ENCODE measurements at regions not wholly inside any gene's neighbourhood (a gene's known extent, or its start where the extent isn't known, plus 50 kb on each side); places are given as distances from the start of the nearest gene placed in this dataset.

GRCh38 chr6:165843568-165844113 is 180.6 kb upstream of the PDE10A start:
- H3K4me3 ChIP-seq: no peak overlapping the region
- DNase-seq: no peak
- intact Hi-C loops (cut with DNase I): no loop called here
- TF ChIP-seq POLR2A (IDR thresholded peaks at IDR 0.05) (no peak), EP300 (IDR thresholded peaks at IDR 0.05) (no peak), POLR2AphosphoS5 (IDR thresholded peaks at IDR 0.05) (no peak)
- TF ChIP-seq, protein P1, sequence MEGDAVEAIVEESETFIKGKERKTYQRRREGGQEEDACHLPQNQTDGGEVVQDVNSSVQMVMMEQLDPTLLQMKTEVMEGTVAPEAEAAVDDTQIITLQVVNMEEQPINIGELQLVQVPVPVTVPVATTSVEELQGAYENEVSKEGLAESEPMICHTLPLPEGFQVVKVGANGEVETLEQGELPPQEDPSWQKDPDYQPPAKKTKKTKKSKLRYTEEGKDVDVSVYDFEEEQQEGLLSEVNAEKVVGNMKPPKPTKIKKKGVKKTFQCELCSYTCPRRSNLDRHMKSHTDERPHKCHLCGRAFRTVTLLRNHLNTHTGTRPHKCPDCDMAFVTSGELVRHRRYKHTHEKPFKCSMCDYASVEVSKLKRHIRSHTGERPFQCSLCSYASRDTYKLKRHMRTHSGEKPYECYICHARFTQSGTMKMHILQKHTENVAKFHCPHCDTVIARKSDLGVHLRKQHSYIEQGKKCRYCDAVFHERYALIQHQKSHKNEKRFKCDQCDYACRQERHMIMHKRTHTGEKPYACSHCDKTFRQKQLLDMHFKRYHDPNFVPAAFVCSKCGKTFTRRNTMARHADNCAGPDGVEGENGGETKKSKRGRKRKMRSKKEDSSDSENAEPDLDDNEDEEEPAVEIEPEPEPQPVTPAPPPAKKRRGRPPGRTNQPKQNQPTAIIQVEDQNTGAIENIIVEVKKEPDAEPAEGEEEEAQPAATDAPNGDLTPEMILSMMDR (IDR thresholded peaks at IDR 0.05): no peak
- WGBS, 2 donors: 69 to 80% methylated on average over 11 of the region's 11 CpGs
- no peaks in the 10 kb centered on the region for H3K36me3 ChIP-seq
- H3K27me3 ChIP-seq: no peaks in the 10 kb centered on the region
- no peaks in the 10 kb centered on the region for H3K9me3 ChIP-seq
- H3K4me1 ChIP-seq: peaks cover 0 to 18% (median 12%) of the 10 kb centered on the region in 4 donors
- H3K27ac ChIP-seq: no peak overlapping the region

- 13 to 39% methylated on average over 5 of the region's 5 CpGs for WGBS, 2 donors
- no peak overlapping the region for H3K27ac ChIP-seq
- no peaks in the 10 kb centered on the region for H3K9me3 ChIP-seq
- intact Hi-C loops (cut with DNase I): no loop called here
- H3K36me3 ChIP-seq: no peaks in the 10 kb centered on the region
- TF ChIP-seq, protein P1 (IDR thresholded peaks at IDR 0.05): no peak
- TF ChIP-seq EP300 (IDR thresholded peaks at IDR 0.05) (no peak), POLR2A (IDR thresholded peaks at IDR 0.05) (no peak)
- no peaks in the 10 kb centered on the region for H3K27me3 ChIP-seq
- H3K4me1 ChIP-seq: peaks cover 0 to 18% (median 12%) of the 10 kb centered on the region in 4 donors
- DNase-seq: no peak
- H3K4me3 ChIP-seq: no peak overlapping the region
These were observed 180.1 kb upstream of the PDE10A start for GRCh38 chr6:165843121-165843520.

- no peak overlapping the region for H3K27ac ChIP-seq
- TF ChIP-seq POLR2AphosphoS5 (IDR thresholded peaks at IDR 0.05) (no peak), EP300 (IDR thresholded peaks at IDR 0.05) (no peak), POLR2A (IDR thresholded peaks at IDR 0.05) (no peak)
- TF ChIP-seq, protein P1 (IDR thresholded peaks at IDR 0.05): no peak
- no peak for DNase-seq
- H3K27me3 ChIP-seq: no peaks in the 10 kb centered on the region
- intact Hi-C loops (cut with DNase I): no loop called here
- H3K4me1 ChIP-seq: peaks cover 0 to 18% (median 12%) of the 10 kb centered on the region in 4 donors
- H3K4me3 ChIP-seq: no peak overlapping the region
- WGBS, 2 donors: 29 to 49% methylated on average over 12 of the region's 12 CpGs
- no peaks in the 10 kb centered on the region for H3K36me3 ChIP-seq
- no peaks in the 10 kb centered on the region for H3K9me3 ChIP-seq
These were observed 179.4 kb upstream of the PDE10A start for GRCh38 chr6:165842281-165842936.

DNA sequence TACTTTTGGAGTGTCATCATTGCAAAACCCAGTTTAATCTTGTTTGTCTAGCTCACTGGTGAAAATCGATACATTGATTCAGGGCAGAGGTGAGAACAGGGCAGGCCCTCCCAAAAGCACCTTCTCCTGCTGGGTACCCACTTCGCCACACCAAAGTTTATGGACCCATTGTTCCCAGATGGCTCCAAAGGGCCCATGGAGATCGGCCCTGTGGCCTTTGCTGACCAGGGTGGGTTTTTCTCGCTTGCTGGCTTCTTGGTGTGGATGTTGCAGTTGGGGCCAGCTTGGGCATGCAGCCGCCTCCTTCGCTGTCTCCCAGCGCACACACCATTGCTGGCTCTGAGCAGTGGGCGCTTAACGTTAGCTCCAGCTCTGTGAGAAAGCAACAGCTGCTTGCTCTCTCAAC is 178.1 kb upstream of the PDE10A start:
- DNase-seq: no peak
- WGBS, 2 donors: 89 to 91% methylated on average over 9 of the region's 9 CpGs
- TF ChIP-seq POLR2AphosphoS5 (IDR thresholded peaks at IDR 0.05): no peak
- TF ChIP-seq, protein P1 (IDR thresholded peaks at IDR 0.05): no peak
- Histone ChIP-seq H3K4me3 (no peak overlapping the region), H3K27me3 (no peaks in the 10 kb centered on the region), H3K9me3 (no peaks in the 10 kb centered on the region), H3K36me3 (no peaks in the 10 kb centered on the region), H3K27ac (no peak overlapping the region), H3K4me1 (peaks cover 0 to 17% (median 9%) of the 10 kb centered on the region in 4 donors)
- intact Hi-C loops (cut with DNase I): no loop called here
